Muscle layer of duodenum (tissue), 2 donors: ENCODE measurements at regions not wholly inside any gene's neighbourhood (a gene's known extent, or its start where the extent isn't known, plus 50 kb on each side); places are given as distances from the start of the nearest gene placed in this dataset.

Source experiments
- H3K27ac ChIP-seq: one replicate; pipeline ENCODE4 v1.7.0; 2013; ENCODE audit warnings: mild to moderate bottlenecking, low read length
- H3K27me3 ChIP-seq: one replicate; pipeline ENCODE4 v1.7.0; 2013; ENCODE audit warnings: low read depth, mild to moderate bottlenecking, control low read depth, low read length
- H3K36me3 ChIP-seq, 2 donors: one replicate each; pipeline ENCODE4 v1.7.0; 2013; ENCODE audit warnings: low read length in 2 of 2, control low read depth in 1 of 2, mild to moderate bottlenecking in 1 of 2; ENCODE audit not compliant: insufficient read depth in 2 of 2, control insufficient read depth in 1 of 2
- H3K4me1 ChIP-seq, 2 donors: one replicate each; pipeline ENCODE4 v1.7.0; 2013; ENCODE audit warnings: low read length in 2 of 2, mild to moderate bottlenecking in 2 of 2, control low read depth in 1 of 2, moderate library complexity in 1 of 2; ENCODE audit not compliant: insufficient read depth in 2 of 2, control insufficient read depth in 1 of 2
- H3K4me3 ChIP-seq, 2 donors: one replicate each; pipeline ENCODE4 v1.7.0; 2013; ENCODE audit warnings: low read length in 2 of 2, low read depth in 1 of 2, mild to moderate bottlenecking in 1 of 2
- H3K9me3 ChIP-seq, 2 donors: one replicate each; pipeline ENCODE4 v1.7.0; 2013; ENCODE audit warnings: low read length in 2 of 2, control low read depth in 1 of 2, mild to moderate bottlenecking in 1 of 2; ENCODE audit not compliant: control insufficient read depth in 1 of 2
- donor health status: healthy.

DNA sequence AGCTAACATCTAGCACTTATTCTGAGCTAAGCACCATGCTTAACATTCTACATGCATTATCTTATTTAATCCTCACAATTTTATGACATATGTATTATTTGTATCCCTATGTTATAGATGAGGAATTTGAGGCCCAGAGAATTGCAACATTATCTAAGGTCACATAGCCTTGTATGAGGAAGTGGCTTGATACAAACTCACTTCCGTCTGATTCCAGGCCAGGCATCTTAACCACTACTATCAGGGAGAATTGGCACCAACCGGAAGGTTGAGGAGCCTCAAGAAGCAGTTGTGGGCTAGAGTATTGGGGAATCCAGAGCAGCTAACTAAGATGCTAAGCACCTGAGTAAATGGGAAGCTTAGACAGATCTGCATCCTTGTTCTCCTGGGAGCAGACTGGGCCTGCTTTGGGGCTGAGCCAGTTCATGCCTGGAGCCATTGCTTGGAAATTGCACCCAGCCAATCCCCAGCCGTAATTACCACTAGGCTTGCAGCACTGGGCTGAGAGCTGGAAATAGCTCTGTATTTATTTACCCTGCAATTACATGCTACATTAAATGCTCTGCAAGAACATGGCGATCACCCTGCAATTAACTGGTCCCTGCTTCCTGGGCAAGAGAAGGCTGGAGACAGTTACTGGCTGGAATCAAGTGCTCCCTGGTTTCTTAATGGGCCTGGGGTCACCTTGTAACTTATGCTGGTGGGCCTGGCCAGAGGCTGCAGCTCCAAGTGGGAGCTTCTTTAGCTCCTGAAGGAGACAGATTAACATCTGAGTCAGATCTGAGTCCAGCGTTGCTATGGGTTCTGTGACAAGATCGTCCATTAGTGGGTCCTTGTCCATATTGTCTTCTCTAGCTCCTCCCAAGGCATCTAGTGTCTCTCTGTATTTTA is 273.1 kb upstream of the CCL2 start:
- Histone ChIP-seq H3K4me1 (no peaks in the 10 kb centered on the region), H3K27ac (no peak overlapping the region), H3K4me3 (no peak overlapping the region), H3K27me3 (no peaks in the 10 kb centered on the region), H3K9me3 (no peaks in the 10 kb centered on the region), H3K36me3 (no peaks in the 10 kb centered on the region)

DNA sequence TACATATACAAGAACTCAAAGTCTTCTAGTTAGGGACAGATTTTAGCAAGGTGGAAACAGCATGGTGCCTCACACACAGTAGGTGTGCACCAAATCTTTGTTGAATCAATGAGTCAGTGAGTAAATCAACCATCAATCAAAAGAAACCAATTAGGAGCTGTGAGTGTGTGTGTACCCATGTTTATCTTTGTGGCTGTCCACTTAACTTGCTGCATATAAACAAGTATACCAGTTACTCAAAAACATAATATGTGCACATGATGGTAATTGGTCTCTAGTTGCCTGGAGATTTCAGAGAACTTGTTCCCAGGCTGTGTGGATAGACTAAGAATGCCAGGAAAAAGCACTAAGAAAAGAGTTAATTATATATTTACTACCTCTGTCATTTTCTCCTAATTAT is 272.2 kb upstream of the CCL2 start:
- Histone ChIP-seq H3K27me3 (no peaks in the 10 kb centered on the region), H3K36me3 (no peaks in the 10 kb centered on the region), H3K9me3 (no peaks in the 10 kb centered on the region), H3K27ac (no peak overlapping the region), H3K4me3 (no peak overlapping the region), H3K4me1 (no peaks in the 10 kb centered on the region)

DNA sequence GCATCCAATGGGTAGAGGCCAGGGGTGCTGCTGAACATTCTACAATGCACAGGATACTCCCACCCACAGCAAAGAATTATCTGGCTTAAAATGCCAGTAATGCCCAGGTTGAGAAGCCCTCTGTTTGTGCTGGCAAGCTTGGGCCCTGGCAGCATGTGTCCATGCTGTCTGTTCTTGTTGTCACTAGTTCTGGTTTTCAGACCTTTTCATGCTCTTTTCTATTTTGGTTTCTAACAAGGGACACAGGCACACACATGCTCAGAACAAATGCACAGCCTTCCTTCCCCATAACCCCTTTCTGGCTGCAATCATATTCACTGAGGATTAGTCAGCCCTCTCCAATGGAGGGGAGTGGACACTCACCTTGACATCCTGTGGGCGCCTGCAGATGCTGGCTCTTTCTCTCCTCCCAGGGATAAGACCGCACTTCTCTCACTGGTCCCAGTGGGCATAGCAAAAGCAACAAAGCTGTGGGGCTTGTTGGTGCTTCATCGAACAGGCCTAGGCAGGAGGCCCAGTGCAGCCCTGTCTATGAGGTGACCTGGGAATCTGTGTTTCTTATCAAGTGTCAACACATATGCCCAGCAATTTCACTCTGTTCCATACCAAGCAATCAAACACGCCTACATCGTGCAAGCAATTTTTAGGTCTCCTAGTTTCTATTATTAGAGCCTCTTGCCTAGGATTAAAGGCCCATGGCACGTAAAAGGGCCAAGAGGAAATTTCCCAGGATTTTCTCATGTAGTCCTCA is 271.1 kb upstream of the CCL2 start:
- H3K36me3 ChIP-seq, result no peaks in the 10 kb centered on the region
- no peaks in the 10 kb centered on the region for H3K27me3 ChIP-seq
- no peak overlapping the region for H3K27ac ChIP-seq
- H3K9me3 ChIP-seq, result no peaks in the 10 kb centered on the region
- no peak overlapping the region for H3K4me3 ChIP-seq
- H3K4me1 ChIP-seq, result no peaks in the 10 kb centered on the region

DNA sequence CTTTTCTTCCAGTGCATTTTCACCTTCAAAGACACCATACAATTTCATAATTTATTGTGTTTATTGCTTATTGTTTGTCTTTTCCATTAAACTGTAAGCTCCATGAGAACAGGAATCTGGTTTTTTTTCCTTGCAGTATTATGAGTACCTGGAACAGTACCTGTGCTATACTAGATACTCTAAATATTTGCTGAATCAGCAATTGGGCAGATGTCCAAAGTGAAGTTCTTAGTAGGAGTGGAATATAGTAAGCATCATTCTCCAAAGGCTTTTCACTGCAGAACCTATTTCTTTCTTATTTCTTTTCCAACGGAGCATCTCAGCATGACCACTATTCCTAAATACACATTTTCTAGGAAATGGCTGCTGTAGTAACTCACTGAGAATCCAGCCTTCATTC is 269.0 kb upstream of the CCL2 start:
- H3K27me3 ChIP-seq, result no peaks in the 10 kb centered on the region
- no peaks in the 10 kb centered on the region for H3K36me3 ChIP-seq
- H3K4me1 ChIP-seq, result no peaks in the 10 kb centered on the region
- no peaks in the 10 kb centered on the region for H3K9me3 ChIP-seq
- no peak overlapping the region for H3K27ac ChIP-seq
- H3K4me3 ChIP-seq, result no peak overlapping the region

DNA sequence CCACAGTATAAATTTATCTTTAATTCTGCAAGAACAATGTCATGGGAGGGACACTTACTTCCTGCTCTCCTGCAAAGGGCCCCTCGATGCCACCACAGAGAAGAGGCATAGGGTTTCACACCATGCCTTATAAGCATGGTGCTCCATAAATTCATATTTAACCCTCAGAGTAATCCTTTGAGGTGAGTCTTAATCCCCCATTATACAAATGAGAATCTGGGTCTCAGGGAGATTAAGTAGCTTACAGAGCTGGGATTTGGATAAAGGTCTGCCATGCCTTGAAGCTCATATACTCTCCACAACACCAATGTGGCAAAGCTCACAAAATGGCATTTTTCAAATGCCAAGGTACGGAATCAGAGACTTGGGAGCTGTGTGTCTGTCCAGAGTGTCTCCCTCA is 268.5 kb upstream of the CCL2 start:
- no peaks in the 10 kb centered on the region for H3K4me1 ChIP-seq
- H3K27ac ChIP-seq, result no peak overlapping the region
- H3K4me3 ChIP-seq, result no peak overlapping the region
- no peaks in the 10 kb centered on the region for H3K27me3 ChIP-seq
- no peaks in the 10 kb centered on the region for H3K36me3 ChIP-seq
- H3K9me3 ChIP-seq, result no peaks in the 10 kb centered on the region

DNA sequence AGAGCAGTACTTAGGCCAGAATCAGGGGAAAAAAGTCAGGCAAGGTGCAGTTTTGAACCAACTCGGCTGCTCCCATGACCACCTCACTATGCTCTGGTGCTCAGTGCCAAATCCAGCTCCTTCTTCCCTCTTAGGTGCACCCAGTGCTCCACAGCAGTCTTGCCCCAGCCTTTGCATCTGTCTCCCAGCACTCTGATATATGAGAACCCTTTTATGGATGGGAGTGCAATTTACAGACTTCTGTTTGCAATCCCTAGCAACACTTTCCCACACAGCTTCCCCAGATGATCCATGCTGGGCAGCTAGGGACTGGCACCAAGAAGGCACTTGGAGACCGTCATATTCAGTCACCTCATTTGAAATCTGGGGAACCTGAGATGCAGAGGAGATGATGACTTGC is 267.9 kb upstream of the CCL2 start:
- H3K4me1 ChIP-seq, result no peaks in the 10 kb centered on the region
- no peaks in the 10 kb centered on the region for H3K27me3 ChIP-seq
- H3K27ac ChIP-seq, result no peak overlapping the region

DNA sequence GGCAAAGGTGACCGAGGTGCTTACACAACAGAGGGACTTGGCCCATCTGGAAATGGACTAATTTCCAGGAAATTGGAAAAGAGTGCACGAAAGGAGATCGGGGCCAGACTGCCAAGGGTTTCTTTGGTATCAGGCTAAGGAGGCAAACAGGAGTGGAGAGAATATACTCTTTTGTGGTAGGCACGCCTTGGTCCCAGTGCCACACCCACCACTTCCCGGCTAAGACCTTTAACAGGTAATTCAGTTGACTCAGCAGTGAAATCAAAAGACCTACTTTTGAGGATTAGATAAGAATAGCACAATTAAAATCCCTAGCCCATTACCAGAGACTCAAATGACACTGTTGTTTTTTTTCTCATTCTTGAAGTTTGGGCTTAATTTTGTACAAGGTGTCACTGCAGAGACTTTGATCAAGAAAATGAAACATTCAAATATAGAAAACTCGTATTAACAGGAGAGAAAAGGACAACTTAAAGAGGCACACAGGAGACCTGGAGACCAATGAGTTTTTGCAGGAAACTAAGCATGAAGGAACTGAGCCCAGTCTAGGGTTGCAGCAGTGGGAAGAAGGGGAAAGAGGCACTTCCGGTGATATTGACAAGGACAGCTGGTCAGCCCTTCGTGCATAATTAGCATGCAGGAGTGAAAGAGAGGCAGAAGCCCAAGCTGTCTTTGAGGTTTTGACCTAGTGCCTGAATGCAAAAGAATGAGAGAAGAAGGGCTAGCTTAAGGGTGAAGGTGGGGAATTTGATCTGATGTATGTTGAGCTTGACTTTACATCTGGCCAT is 265.5 kb upstream of the CCL2 start:
- Histone ChIP-seq H3K27me3 (no peaks in the 10 kb centered on the region), H3K4me1 (no peaks in the 10 kb centered on the region), H3K36me3 (no peaks in the 10 kb centered on the region), H3K4me3 (no peak overlapping the region), H3K27ac (no peak overlapping the region), H3K9me3 (no peaks in the 10 kb centered on the region)

More for the DNA sequence above, 267.9 kb upstream of the CCL2 start:
- Histone ChIP-seq H3K9me3 (no peaks in the 10 kb centered on the region), H3K4me3 (no peak overlapping the region), H3K36me3 (no peaks in the 10 kb centered on the region)

DNA sequence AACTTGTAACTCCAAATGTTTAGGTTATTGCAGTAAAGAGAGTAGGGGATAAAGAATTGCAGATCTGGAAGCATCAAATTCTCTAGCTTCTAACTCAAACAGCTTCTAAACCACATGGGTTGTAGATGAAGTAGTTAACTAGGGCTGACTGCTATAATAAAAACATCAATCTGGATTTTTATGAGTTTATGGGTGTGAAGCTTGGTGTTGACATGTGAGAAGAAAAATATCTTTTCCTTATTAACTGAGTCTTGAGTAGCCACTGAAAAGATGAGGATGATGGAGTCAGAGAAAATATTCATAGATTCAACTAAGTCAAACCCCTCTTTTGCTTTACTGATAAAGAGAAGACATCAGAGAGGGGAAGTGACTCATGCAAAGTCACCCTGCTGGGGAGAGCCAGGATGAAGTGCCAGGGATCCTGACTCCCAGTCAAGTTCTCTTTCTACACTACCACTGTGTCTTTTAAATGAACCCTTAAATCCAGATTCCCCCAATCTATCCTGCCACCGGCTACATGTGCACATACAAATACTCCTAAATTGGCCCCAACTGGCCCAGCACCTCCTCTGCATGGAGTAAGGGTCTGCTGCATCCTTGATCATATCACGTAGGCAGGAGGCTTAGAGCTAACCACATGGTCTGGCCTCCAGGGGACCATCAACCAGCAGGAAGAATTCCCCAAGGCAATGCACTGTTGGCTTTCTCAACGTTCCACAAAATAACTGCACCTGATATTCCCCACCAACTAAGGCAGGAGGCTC is 264.0 kb upstream of the CCL2 start:
- H3K4me1 ChIP-seq, result no peaks in the 10 kb centered on the region

DNA sequence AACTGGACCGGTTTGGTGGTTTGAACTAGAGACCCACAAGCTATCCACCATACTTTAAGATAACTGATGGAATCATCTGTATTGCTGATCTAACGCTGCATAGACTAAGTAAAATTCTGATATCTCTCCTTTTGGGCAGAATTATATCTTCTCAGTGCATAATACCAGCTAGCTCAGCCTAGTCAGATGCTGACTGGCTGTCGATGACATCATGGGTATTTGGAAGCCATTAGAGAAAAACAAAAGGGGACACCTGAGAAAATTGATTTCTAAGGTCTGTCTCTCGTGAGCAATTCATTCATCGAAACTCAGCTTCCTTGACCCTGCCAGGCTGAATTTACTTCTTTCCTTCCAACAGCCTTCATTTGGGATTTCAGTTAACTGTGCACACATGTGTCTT is 263.0 kb upstream of the CCL2 start:
- Histone ChIP-seq H3K4me1 (no peaks in the 10 kb centered on the region), H3K27ac (no peak overlapping the region), H3K4me3 (no peak overlapping the region), H3K36me3 (no peaks in the 10 kb centered on the region), H3K9me3 (no peaks in the 10 kb centered on the region), H3K27me3 (no peaks in the 10 kb centered on the region)

More for the DNA sequence above, 264.0 kb upstream of the CCL2 start:
- Histone ChIP-seq H3K9me3 (no peaks in the 10 kb centered on the region), H3K36me3 (no peaks in the 10 kb centered on the region), H3K27me3 (no peaks in the 10 kb centered on the region), H3K27ac (no peak overlapping the region), H3K4me3 (no peak overlapping the region)

DNA sequence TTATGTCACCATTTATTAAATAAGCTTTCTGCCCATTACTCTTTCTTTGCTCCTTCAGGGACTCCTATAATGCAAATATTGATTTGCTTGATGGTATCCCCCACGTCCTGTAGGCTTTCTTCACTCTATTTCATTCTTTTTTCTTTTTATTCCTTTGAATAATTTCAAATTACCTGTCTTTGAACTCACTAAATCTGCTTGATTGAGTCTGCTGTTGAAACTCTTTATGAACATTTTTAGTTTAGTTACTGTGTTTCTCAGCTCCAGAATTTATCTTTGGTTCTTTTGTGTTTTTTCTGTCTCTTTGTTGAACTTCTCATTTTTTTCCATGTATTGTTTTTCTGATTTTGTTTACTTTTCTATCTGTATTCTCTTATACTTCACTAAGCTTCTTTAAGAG is 254.4 kb upstream of the CCL2 start:
- peaks cover 6 to 12% of the 10 kb centered on the region in 2 donors for H3K9me3 ChIP-seq
- H3K27ac ChIP-seq, result no peak overlapping the region
- no peaks in the 10 kb centered on the region for H3K27me3 ChIP-seq
- H3K36me3 ChIP-seq, result no peaks in the 10 kb centered on the region
- H3K4me1 ChIP-seq, result no peaks in the 10 kb centered on the region
- H3K4me3 ChIP-seq, result no peak overlapping the region
